CD14-positive monocyte (primary cell): ENCODE measurements at regions not wholly inside any gene's neighbourhood (a gene's known extent, or its start where the extent isn't known, plus 50 kb on each side); places are given as distances from the start of the nearest gene placed in this dataset.
"Not testable (repeated sequence)": the region's sequence is repeated elsewhere in the genome, so short reads cannot be mapped to it uniquely, and the experiment has no call there.

Experiments used
- DNase-seq, 3 donors: peaks; one replicate each; pipeline ENCODE4 v3.0.0-alpha.2; 2011 to 2022
- H2AFZ ChIP-seq: 2 replicates; pipeline ENCODE4 v1.6.0; 2012; ENCODE audit warnings: mild to moderate bottlenecking, low read depth, low read length, inconsistent platforms; ENCODE audit not compliant: insufficient read depth, poor library complexity, severe bottlenecking
- H3K27ac ChIP-seq, 2 donors: 1 replicate in 1 of 2; 2 replicates in 1 of 2; pipeline ENCODE4 v1.5.1; 2012 to 2013; ENCODE audit warnings: low read length in 2 of 2, control low read depth in 1 of 2, inconsistent platforms in 1 of 2, low read depth in 1 of 2, mild to moderate bottlenecking in 1 of 2
- H3K27me3 ChIP-seq, 2 donors: one replicate each; pipeline versions ENCODE4 v1.6.0 to v1.6.1; 2011 to 2013; ENCODE audit warnings: low read length in 2 of 2; ENCODE audit not compliant: control insufficient read depth in 2 of 2, insufficient read depth in 2 of 2
- H3K36me3 ChIP-seq, 2 donors: replicated peaks in 1 of 2; 1 replicate in 1 of 2; 2 replicates in 1 of 2; pipeline versions ENCODE4 v1.5.1 to v1.6.1; 2012 to 2013; ENCODE audit warnings: low read length in 2 of 2, control low read depth in 1 of 2, inconsistent platforms in 1 of 2, mild to moderate bottlenecking in 1 of 2; ENCODE audit not compliant: insufficient read depth in 2 of 2, control insufficient read depth in 1 of 2
- H3K4me1 ChIP-seq, 2 donors: 1 replicate in 1 of 2; 2 replicates in 1 of 2; pipeline versions ENCODE4 v1.5.1 to v1.6.1; 2012 to 2013; ENCODE audit warnings: low read length in 2 of 2, control low read depth in 1 of 2, inconsistent platforms in 1 of 2, mild to moderate bottlenecking in 1 of 2, moderate library complexity in 1 of 2; ENCODE audit not compliant: insufficient read depth in 2 of 2, control insufficient read depth in 1 of 2
- H3K4me2 ChIP-seq: replicated peaks from 2 replicates; pipeline ENCODE3; 2012; ENCODE audit warnings: low read length, moderate library complexity, mild to moderate bottlenecking; ENCODE audit not compliant: poor library complexity, severe bottlenecking; ENCODE audit errors: extremely low read depth
- H3K4me3 ChIP-seq, 3 experiments: fragments of 200-600 bp in 1 of 3; sonication (generic) in 1 of 3; replicated peaks in 1 of 3; 1 replicate in 2 of 3; 2 replicates in 1 of 3; pipeline ENCODE4 v1.5.1; 2011 to 2013; ENCODE audit warnings: low read length in 3 of 3, mild to moderate bottlenecking in 3 of 3, control low read depth in 2 of 3, low read depth in 2 of 3, inconsistent platforms in 1 of 3, moderate library complexity in 1 of 3
- H3K79me2 ChIP-seq: 2 replicates; pipeline ENCODE4 v1.6.0; 2012; ENCODE audit warnings: mild to moderate bottlenecking, control low read depth, inconsistent platforms, low read length, moderate library complexity; ENCODE audit not compliant: insufficient read depth
- H3K9ac ChIP-seq: 2 replicates; pipeline ENCODE4 v1.6.0; 2017; ENCODE audit warnings: low read length, mild to moderate bottlenecking; ENCODE audit not compliant: insufficient read depth, poor library complexity, severe bottlenecking
- H3K9me3 ChIP-seq, 2 donors: replicated peaks in 1 of 2; 1 replicate in 1 of 2; 2 replicates in 1 of 2; pipeline versions ENCODE4 v1.5.1 to v1.6.1; 2012 to 2013; ENCODE audit warnings: low read length in 2 of 2, control low read depth in 1 of 2; ENCODE audit not compliant: control insufficient read depth in 1 of 2, insufficient read depth in 1 of 2
- H4K20me1 ChIP-seq: 2 replicates; pipeline ENCODE4 v1.6.0; 2012; ENCODE audit warnings: mild to moderate bottlenecking, low read length, control low read depth, moderate library complexity; ENCODE audit not compliant: insufficient read depth
- H3K27ac Mint-ChIP-seq, 7 donors: one replicate each; pipeline ENCODE4 v1.8.0; 2020; ENCODE audit warnings: mild to moderate bottlenecking in 7 of 7, mixed read lengths in 7 of 7, moderate library complexity in 6 of 7, inconsistent platforms in 2 of 7
- H3K27me3 Mint-ChIP-seq, 3 donors: one replicate each; pipeline ENCODE4 v1.8.0; 2021 to 2022; ENCODE audit warnings: low read depth in 3 of 3, mild to moderate bottlenecking in 3 of 3, mixed read lengths in 3 of 3, moderate library complexity in 3 of 3, inconsistent platforms in 1 of 3
- H3K36me3 Mint-ChIP-seq, 2 donors: one replicate each; pipeline ENCODE4 v1.8.0; 2020; ENCODE audit warnings: mixed read lengths in 2 of 2, inconsistent platforms in 1 of 2, mild to moderate bottlenecking in 1 of 2
- H3K4me1 Mint-ChIP-seq: one replicate; pipeline ENCODE4 v1.8.0; 2020; ENCODE audit warnings: mild to moderate bottlenecking, mixed read lengths
- H3K4me3 Mint-ChIP-seq, 2 donors: one replicate each; pipeline ENCODE4 v1.8.0; 2020; ENCODE audit warnings: mild to moderate bottlenecking in 2 of 2, mixed read lengths in 2 of 2, moderate library complexity in 1 of 2
- H3K9me3 Mint-ChIP-seq, 7 donors: one replicate each; pipeline ENCODE4 v1.8.0; 2020 to 2022; ENCODE audit warnings: mixed read lengths in 7 of 7, mild to moderate bottlenecking in 6 of 7, moderate library complexity in 6 of 7, inconsistent platforms in 2 of 7
- WGBS: methylation state at CpG from one replicate; pipeline ENCODE4 v1.1.5; 2013; ENCODE audit warnings: missing lambda C conversion rate; ENCODE audit not compliant: insufficient coverage; 5-methylcytosine and 5-hydroxymethylcytosine counted together
- intact Hi-C, 2 donors: fragments of 100-400 bp; cut with micrococcal nuclease; formaldehyde crosslinking; loops; one replicate each; pipeline versions ENCODE4 v1.15.0 to v1.15.1; 2023
- TF ChIP-seq, protein P1 (sequence below): fragments of 200-600 bp; IDR thresholded peaks from one replicate; pipeline ENCODE4 v1.8.0; 2022; ENCODE audit warnings: antibody characterized with exemption, mild to moderate bottlenecking

DNA sequence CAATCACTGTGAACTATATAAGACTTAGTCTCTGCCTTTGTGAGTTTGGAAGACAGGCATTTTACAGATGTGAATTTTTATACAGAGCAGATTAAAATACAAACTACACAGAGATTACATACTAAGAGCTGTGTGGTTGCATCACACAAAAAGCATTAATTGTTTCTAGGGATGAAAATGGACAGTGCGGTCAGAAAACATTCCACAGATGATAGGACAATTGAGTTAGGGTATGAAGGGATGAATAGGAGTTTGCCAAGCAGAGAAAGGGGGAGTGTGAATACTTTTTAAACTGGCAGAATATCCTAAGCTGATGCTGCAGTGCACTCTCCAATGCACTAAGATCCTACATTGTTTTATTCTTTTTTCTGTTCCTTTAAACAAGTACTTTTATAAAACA, 345.8 kb downstream of the VRK1 start:
- Histone ChIP-seq H3K4me1 (no peaks in the 10 kb centered on the region), H3K4me2 (no peak overlapping the region), H2AFZ (no peak overlapping the region), H4K20me1 (no peaks in the 10 kb centered on the region), H3K9ac (no peak overlapping the region), H3K27ac (no peak overlapping the region), H3K79me2 (no peaks in the 10 kb centered on the region), H3K4me3 (no peak overlapping the region), H3K27me3 (no peaks in the 10 kb centered on the region), H3K36me3 (no peaks in the 10 kb centered on the region), H3K9me3 (no peaks in the 10 kb centered on the region)
- TF ChIP-seq, protein P1, sequence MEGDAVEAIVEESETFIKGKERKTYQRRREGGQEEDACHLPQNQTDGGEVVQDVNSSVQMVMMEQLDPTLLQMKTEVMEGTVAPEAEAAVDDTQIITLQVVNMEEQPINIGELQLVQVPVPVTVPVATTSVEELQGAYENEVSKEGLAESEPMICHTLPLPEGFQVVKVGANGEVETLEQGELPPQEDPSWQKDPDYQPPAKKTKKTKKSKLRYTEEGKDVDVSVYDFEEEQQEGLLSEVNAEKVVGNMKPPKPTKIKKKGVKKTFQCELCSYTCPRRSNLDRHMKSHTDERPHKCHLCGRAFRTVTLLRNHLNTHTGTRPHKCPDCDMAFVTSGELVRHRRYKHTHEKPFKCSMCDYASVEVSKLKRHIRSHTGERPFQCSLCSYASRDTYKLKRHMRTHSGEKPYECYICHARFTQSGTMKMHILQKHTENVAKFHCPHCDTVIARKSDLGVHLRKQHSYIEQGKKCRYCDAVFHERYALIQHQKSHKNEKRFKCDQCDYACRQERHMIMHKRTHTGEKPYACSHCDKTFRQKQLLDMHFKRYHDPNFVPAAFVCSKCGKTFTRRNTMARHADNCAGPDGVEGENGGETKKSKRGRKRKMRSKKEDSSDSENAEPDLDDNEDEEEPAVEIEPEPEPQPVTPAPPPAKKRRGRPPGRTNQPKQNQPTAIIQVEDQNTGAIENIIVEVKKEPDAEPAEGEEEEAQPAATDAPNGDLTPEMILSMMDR = no peak
- intact Hi-C loops = no loop called here
- Mint-ChIP-seq H3K4me1 (peaks cover 2% of the 10 kb centered on the region), H3K36me3 (no peaks in the 10 kb centered on the region), H3K27ac (no peak overlapping the region), H3K9me3 (peaks cover 0 to 2% (median 0%) of the 10 kb centered on the region in 7 donors), H3K4me3 (no peak overlapping the region), H3K27me3 (peaks cover 6 to 7% (median 6%) of the 10 kb centered on the region in 3 donors)
- DNase-seq = no peak
- no CpG with 5 or more reads among the region's 1 CpG for WGBS

DNA sequence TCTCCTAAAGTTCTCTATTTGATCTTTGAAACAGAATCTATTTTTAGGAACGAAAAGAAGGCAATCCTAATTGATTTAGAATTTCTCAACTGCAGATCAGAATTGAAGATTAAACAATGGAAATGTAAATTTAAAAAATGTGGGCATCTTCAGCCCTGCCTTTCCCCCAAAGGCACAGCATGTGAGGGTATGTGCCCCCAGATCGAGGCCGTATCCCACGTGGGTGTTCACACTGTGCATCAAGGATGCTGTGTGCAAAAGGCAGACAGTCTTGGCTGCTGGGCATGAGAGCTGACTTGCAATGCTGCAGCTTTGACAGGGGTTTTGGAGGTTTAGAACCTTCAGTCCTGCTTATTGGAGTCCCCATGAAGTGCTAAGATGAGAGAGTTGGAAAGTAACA, 346.3 kb downstream of the VRK1 start:
- H3K4me1 ChIP-seq = no peaks in the 10 kb centered on the region
- no peak for DNase-seq
- Mint-ChIP-seq H3K9me3 (peaks cover 0 to 2% (median 0%) of the 10 kb centered on the region in 7 donors), H3K4me3 (no peak overlapping the region), H3K27ac (no peak overlapping the region), H3K36me3 (no peaks in the 10 kb centered on the region), H3K4me1 (peaks cover 2% of the 10 kb centered on the region), H3K27me3 (peaks cover 6% of the 10 kb centered on the region in 3 donors)
- WGBS = 83% methylated on average over 3 of the region's 4 CpGs
- intact Hi-C loops = no loop called here
- no peaks in the 10 kb centered on the region for H3K79me2 ChIP-seq
- no peaks in the 10 kb centered on the region for H3K9me3 ChIP-seq
- no peak overlapping the region for H3K4me3 ChIP-seq
- no peak overlapping the region for H3K27ac ChIP-seq
- no peak overlapping the region for H3K9ac ChIP-seq
- H3K27me3 ChIP-seq = no peaks in the 10 kb centered on the region
- no peaks in the 10 kb centered on the region for H3K36me3 ChIP-seq
- no peak overlapping the region for H3K4me2 ChIP-seq
- H4K20me1 ChIP-seq = no peaks in the 10 kb centered on the region
- H2AFZ ChIP-seq = no peak overlapping the region
- TF ChIP-seq, protein P1 = no peak

DNA sequence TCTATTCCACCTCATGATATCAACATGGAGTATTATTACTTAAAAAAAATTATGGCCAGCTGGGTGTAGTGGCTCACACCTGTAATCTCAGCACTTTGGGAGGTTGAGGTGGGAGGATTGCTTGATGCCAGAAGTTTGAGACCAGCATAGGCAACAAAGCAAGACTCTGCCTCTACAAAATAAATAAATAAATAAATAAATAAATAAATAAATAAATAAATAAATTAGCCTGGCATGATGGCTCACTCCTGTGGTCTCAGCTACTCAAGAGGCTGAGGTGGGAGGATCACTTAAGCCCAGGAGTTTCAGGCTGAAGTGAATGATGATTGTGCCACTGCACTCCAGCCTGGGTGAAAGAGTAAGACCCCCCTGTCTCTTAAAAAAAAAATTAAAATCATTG, 350.8 kb downstream of the VRK1 start:
- not testable (repeated sequence) for H3K4me1 ChIP-seq

More for the DNA sequence above, 350.8 kb downstream of the VRK1 start:
- H2AFZ ChIP-seq, H3K36me3 Mint-ChIP-seq, H3K4me3 ChIP-seq, H3K9me3 ChIP-seq, intact Hi-C loops, H3K9me3 Mint-ChIP-seq, DNase-seq, H3K4me1 Mint-ChIP-seq, H3K36me3 ChIP-seq, H3K4me2 ChIP-seq, H3K4me3 Mint-ChIP-seq, H3K27me3 ChIP-seq, H4K20me1 ChIP-seq, H3K79me2 ChIP-seq, H3K9ac ChIP-seq, H3K27me3 Mint-ChIP-seq, H3K27ac ChIP-seq, H3K27ac Mint-ChIP-seq: not testable (repeated sequence)
